ENCODE measurements at regions not wholly inside any gene's neighbourhood (a gene's known extent, or its start where the extent isn't known, plus 50 kb on each side); places are given as distances from the start of the nearest gene placed in this dataset.

GRCh38 chr2:64704161-64704560, 50.4 kb upstream of the SERTAD2 start:
- Mint-ChIP-seq H3K27me3 (no peaks in the 10 kb centered on the region), H3K9me3 (ENCODE audit: low read depth) (peaks cover 4% of the 10 kb centered on the region), H3K36me3 (ENCODE audit: insufficient read depth) (peaks cover 1% of the 10 kb centered on the region), H3K4me3 (ENCODE audit: low read depth) (no peak overlapping the region), H3K4me1 (ENCODE audit: low read depth) (peaks cover 3% of the 10 kb centered on the region), H3K27ac (no peak overlapping the region)
- TF ChIP-seq CTCF (IDR thresholded peaks at IDR 0.05; ENCODE audit: unreplicated experiment) = no peak
- DNase-seq (ENCODE audit: low spot score, unreplicated experiment) = no peak

- H3K4me3 Mint-ChIP-seq (ENCODE audit: low read depth) = no peak overlapping the region
- H3K27ac Mint-ChIP-seq = no peak overlapping the region
- TF ChIP-seq CTCF (IDR thresholded peaks at IDR 0.05; ENCODE audit: unreplicated experiment) = no peak
- H3K27me3 Mint-ChIP-seq = no peaks in the 10 kb centered on the region
- H3K36me3 Mint-ChIP-seq (ENCODE audit: insufficient read depth) = peaks cover 1% of the 10 kb centered on the region
- DNase-seq (ENCODE audit: low spot score, unreplicated experiment) = no peak
- H3K4me1 Mint-ChIP-seq (ENCODE audit: low read depth) = peaks cover under 1% of the 10 kb centered on the region
- peaks cover 4% of the 10 kb centered on the region for H3K9me3 Mint-ChIP-seq (ENCODE audit: low read depth)
Observed at GRCh38 chr2:64704996-64705395, 51.3 kb upstream of the SERTAD2 start.

GRCh38 chr2:64707276-64707675, 53.6 kb upstream of the SERTAD2 start:
- H3K4me3 Mint-ChIP-seq (ENCODE audit: low read depth) = no peak overlapping the region
- no peak for TF ChIP-seq CTCF (IDR thresholded peaks at IDR 0.05; ENCODE audit: unreplicated experiment)
- peaks cover 1% of the 10 kb centered on the region for H3K36me3 Mint-ChIP-seq (ENCODE audit: insufficient read depth)
- H3K27ac Mint-ChIP-seq = no peak overlapping the region
- peaks cover 4% of the 10 kb centered on the region for H3K9me3 Mint-ChIP-seq (ENCODE audit: low read depth)
- no peak for DNase-seq (ENCODE audit: low spot score, unreplicated experiment)
- H3K4me1 Mint-ChIP-seq (ENCODE audit: low read depth) = no peaks in the 10 kb centered on the region
- H3K27me3 Mint-ChIP-seq = no peaks in the 10 kb centered on the region

- no peak for TF ChIP-seq CTCF (IDR thresholded peaks at IDR 0.05; ENCODE audit: unreplicated experiment)
- no peaks in the 10 kb centered on the region for H3K4me1 Mint-ChIP-seq (ENCODE audit: low read depth)
- no peak for DNase-seq (ENCODE audit: low spot score, unreplicated experiment)
- peaks cover 1% of the 10 kb centered on the region for H3K36me3 Mint-ChIP-seq (ENCODE audit: insufficient read depth)
- no peaks in the 10 kb centered on the region for H3K27me3 Mint-ChIP-seq
- no peak overlapping the region for H3K4me3 Mint-ChIP-seq (ENCODE audit: low read depth)
- H3K9me3 Mint-ChIP-seq (ENCODE audit: low read depth) = peaks cover 4% of the 10 kb centered on the region
- no peak overlapping the region for H3K27ac Mint-ChIP-seq
Observed at GRCh38 chr2:64708829-64709228, 55.1 kb upstream of the SERTAD2 start.

- Mint-ChIP-seq H3K4me1 (ENCODE audit: low read depth) (no peaks in the 10 kb centered on the region), H3K9me3 (ENCODE audit: low read depth) (peaks cover 4% of the 10 kb centered on the region), H3K27ac (no peak overlapping the region)
Observed at GRCh38 chr2:64711252-64711800, 57.6 kb upstream of the SERTAD2 start.

More at GRCh38 chr2:64711252-64711800, 57.6 kb upstream of the SERTAD2 start:
- no peak for DNase-seq (ENCODE audit: low spot score, unreplicated experiment)
- no peaks in the 10 kb centered on the region for H3K27me3 Mint-ChIP-seq
- TF ChIP-seq CTCF (IDR thresholded peaks at IDR 0.05; ENCODE audit: unreplicated experiment) = no peak
- peaks cover 1% of the 10 kb centered on the region for H3K36me3 Mint-ChIP-seq (ENCODE audit: insufficient read depth)
- no peak overlapping the region for H3K4me3 Mint-ChIP-seq (ENCODE audit: low read depth)
